ENCODE measurements at regions not wholly inside any gene's neighbourhood (a gene's known extent, or its start where the extent isn't known, plus 50 kb on each side); places are given as distances from the start of the nearest gene placed in this dataset.

- no peak overlapping the region for H2AFZ ChIP-seq (ENCODE audit: low read depth, low read length, poor library complexity, severe bottlenecking)
- no peak overlapping the region for H3K27ac ChIP-seq (ENCODE audit: low read depth, low read length)
- H3K27me3 ChIP-seq (ENCODE audit: insufficient read depth, low read length), result no peaks in the 10 kb centered on the region; the same call in 1 of the 2 replicates
- no peaks in the 10 kb centered on the region for H3K9me2 ChIP-seq (ENCODE audit: insufficient read depth)
- no peaks in the 10 kb centered on the region for H3K36me3 ChIP-seq (ENCODE audit: control insufficient read depth in 1 of 2, insufficient read depth in 2 of 2, low read length in 2 of 2)
- ATAC-seq (no peak), DNase-seq (ENCODE audit: low read depth, low spot score) (no peak)
- TF ChIP-seq SIN3A (IDR thresholded peaks at IDR 0.05; ENCODE audit: low read depth) (no peak), CTCF (IDR thresholded peaks at IDR 0.05 in 2 of 3, conservative IDR thresholded peaks at IDR 0.05 in 1 of 3; ENCODE audit: borderline replicate concordance in 1 of 3, insufficient read depth in 1 of 3, low read depth in 2 of 3, low read length in 2 of 3) (no peak), TCF7L2 (IDR thresholded peaks at IDR 0.05; ENCODE audit: borderline replicate concordance, extremely low read depth, insufficient read depth, insufficient read length) (no peak), ZFX (IDR thresholded peaks at IDR 0.05) (no peak), POLR2AphosphoS5 (IDR thresholded peaks at IDR 0.05; ENCODE audit: low read depth, low read length) (no peak), ZNF274 (IDR thresholded peaks at IDR 0.05; ENCODE audit: low read depth, low read length) (no peak), CEBPB (IDR thresholded peaks at IDR 0.05; ENCODE audit: low read depth) (no peak), FOSL1 (IDR thresholded peaks at IDR 0.05; ENCODE audit: low read depth) (no peak), EZH2 (IDR thresholded peaks at IDR 0.05) (no peak), YY1 (IDR thresholded peaks at IDR 0.05; ENCODE audit: extremely low read depth, insufficient replicate concordance, low read depth, low read length) (no peak), SRF (IDR thresholded peaks at IDR 0.05; ENCODE audit: low read depth) (no peak), JUND (IDR thresholded peaks at IDR 0.05) (no peak), RAD21 (IDR thresholded peaks at IDR 0.05; ENCODE audit: low read depth) (no peak), EZH2phosphoT487 (IDR thresholded peaks at IDR 0.05; ENCODE audit: borderline replicate concordance) (no peak)
- TF ChIP-seq, protein P1, sequence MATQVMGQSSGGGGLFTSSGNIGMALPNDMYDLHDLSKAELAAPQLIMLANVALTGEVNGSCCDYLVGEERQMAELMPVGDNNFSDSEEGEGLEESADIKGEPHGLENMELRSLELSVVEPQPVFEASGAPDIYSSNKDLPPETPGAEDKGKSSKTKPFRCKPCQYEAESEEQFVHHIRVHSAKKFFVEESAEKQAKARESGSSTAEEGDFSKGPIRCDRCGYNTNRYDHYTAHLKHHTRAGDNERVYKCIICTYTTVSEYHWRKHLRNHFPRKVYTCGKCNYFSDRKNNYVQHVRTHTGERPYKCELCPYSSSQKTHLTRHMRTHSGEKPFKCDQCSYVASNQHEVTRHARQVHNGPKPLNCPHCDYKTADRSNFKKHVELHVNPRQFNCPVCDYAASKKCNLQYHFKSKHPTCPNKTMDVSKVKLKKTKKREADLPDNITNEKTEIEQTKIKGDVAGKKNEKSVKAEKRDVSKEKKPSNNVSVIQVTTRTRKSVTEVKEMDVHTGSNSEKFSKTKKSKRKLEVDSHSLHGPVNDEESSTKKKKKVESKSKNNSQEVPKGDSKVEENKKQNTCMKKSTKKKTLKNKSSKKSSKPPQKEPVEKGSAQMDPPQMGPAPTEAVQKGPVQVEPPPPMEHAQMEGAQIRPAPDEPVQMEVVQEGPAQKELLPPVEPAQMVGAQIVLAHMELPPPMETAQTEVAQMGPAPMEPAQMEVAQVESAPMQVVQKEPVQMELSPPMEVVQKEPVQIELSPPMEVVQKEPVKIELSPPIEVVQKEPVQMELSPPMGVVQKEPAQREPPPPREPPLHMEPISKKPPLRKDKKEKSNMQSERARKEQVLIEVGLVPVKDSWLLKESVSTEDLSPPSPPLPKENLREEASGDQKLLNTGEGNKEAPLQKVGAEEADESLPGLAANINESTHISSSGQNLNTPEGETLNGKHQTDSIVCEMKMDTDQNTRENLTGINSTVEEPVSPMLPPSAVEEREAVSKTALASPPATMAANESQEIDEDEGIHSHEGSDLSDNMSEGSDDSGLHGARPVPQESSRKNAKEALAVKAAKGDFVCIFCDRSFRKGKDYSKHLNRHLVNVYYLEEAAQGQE (IDR thresholded peaks at IDR 0.05; ENCODE audit: low read depth), result no peak
- TF ChIP-seq, protein P2, sequence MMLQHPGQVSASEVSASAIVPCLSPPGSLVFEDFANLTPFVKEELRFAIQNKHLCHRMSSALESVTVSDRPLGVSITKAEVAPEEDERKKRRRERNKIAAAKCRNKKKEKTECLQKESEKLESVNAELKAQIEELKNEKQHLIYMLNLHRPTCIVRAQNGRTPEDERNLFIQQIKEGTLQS (IDR thresholded peaks at IDR 0.05), result no peak
- ChIA-PET POLR2A (no interaction called here), CTCF (no interaction called here), RAD21 (ENCODE audit: low non-redundant PET in 1 of 2, low total read pairs in 2 of 2, uncharacterized antibody in 2 of 2, unreplicated experiment in 2 of 2) (no interaction called here)
- no TSS peak for BruUV-seq (replicated peaks)
- no peaks in the 10 kb centered on the region for H3K4me1 ChIP-seq (ENCODE audit: control insufficient read depth in 1 of 2, insufficient read depth in 2 of 2, low read length in 2 of 2)
- no peaks in the 10 kb centered on the region for H4K20me1 ChIP-seq (ENCODE audit: insufficient read depth)
- H3K4me2 ChIP-seq (ENCODE audit: low read length), result no peak overlapping the region
- no peaks in the 10 kb centered on the region for H3K9me3 ChIP-seq (ENCODE audit: control insufficient read depth in 1 of 2, insufficient read depth in 1 of 2, low read depth in 1 of 2, low read length in 2 of 2)
- intact Hi-C loops (cut with micrococcal nuclease), result no loop called here
- no peak overlapping the region for H3K9ac ChIP-seq (ENCODE audit: low read length)
- H3K79me2 ChIP-seq (ENCODE audit: insufficient read depth, low read length), result no peaks in the 10 kb centered on the region
- no peak overlapping the region for H3K4me3 ChIP-seq (replicated peaks in 1 of 2; ENCODE audit: low read depth in 1 of 2, low read length in 2 of 2)
Observed at GRCh38 chr1:219754767-219755166, 141.9 kb upstream of the ZC3H11B start.

All from HCT116 (cell line).